KMS-11 (cell line): ENCODE measurements at regions not wholly inside any gene's neighbourhood (a gene's known extent, or its start where the extent isn't known, plus 50 kb on each side); places are given as distances from the start of the nearest gene placed in this dataset.

ENCODE experiments used
- H2AFZ ChIP-seq: fragments of 200-600 bp; sonication (generic); 2 replicates; pipeline ENCODE4 v1.6.1; 2016; ENCODE audit warnings: antibody characterized with exemption, mixed run types, low read depth
- H3K27ac ChIP-seq: fragments of 200-600 bp; sonication (generic); 2 replicates; pipeline ENCODE4 v1.6.1; 2016; ENCODE audit warnings: mild to moderate bottlenecking, mixed run types
- H3K27me3 ChIP-seq: fragments of 200-600 bp; sonication (generic); 2 replicates; pipeline ENCODE4 v1.6.1; 2017; ENCODE audit warnings: mild to moderate bottlenecking, low read depth, mixed run types, moderate library complexity; ENCODE audit not compliant: insufficient read depth
- H3K36me3 ChIP-seq: fragments of 200-600 bp; sonication (generic); 2 replicates; pipeline ENCODE4 v1.6.1; 2017; ENCODE audit warnings: mild to moderate bottlenecking, mixed run types; ENCODE audit not compliant: insufficient read depth
- H3K4me1 ChIP-seq: fragments of 200-600 bp; sonication (generic); 2 replicates; pipeline ENCODE4 v1.6.1; 2016; ENCODE audit warnings: mild to moderate bottlenecking, low read depth, mixed run types; ENCODE audit not compliant: poor library complexity, severe bottlenecking
- H3K4me2 ChIP-seq: fragments of 200-600 bp; sonication (generic); 2 replicates; pipeline ENCODE4 v1.7.0; 2016; ENCODE audit warnings: mild to moderate bottlenecking, mixed run types
- H3K4me3 ChIP-seq: fragments of 200-600 bp; sonication (generic); IDR thresholded peaks from 2 replicates; pipeline ENCODE4 v1.6.1; 2017; ENCODE audit warnings: low read depth, low read length, mixed read lengths; ENCODE audit not compliant: insufficient read depth
- H3K79me2 ChIP-seq: fragments of 200-600 bp; sonication (generic); 2 replicates; pipeline ENCODE4 v1.6.1; 2016; ENCODE audit warnings: low read depth, mixed run types; ENCODE audit not compliant: insufficient read depth
- H3K9ac ChIP-seq: fragments of 200-600 bp; sonication (generic); 2 replicates; pipeline ENCODE4 v1.6.1; 2016; ENCODE audit warnings: mild to moderate bottlenecking, mixed run types
- H4K20me1 ChIP-seq: fragments of 200-600 bp; sonication (generic); 2 replicates; pipeline ENCODE4 v1.6.1; 2016; ENCODE audit warnings: mild to moderate bottlenecking, mixed run types; ENCODE audit not compliant: insufficient read depth
- TF ChIP-seq, protein P1 (sequence below): fragments of 200-600 bp; sonication (generic); conservative IDR thresholded peaks from 2 replicates; pipeline ENCODE4 v1.6.1; 2017; ENCODE audit warnings: low read depth, mild to moderate bottlenecking, antibody characterized with exemption, low read length, moderate library complexity, mixed read lengths

DNA sequence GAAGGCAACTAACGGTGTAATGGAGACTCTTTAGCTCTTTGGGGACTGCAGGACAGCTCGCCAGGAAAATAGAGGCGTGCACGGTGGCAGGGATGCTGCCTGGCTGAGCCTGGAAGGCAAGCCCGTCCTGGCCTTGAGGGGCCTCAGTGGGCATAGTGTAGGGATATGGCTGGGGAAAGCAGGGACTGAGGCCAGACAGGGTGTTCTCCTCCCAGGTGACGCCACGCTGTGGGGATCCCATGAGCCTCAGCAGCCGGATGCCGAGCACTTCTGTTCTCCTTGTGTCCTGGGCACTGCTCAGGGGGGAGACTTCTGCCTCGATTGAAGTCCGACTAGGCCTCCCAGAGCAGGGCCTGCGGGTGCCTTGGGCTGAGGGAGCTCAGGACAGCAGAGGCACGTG lies 89.2 kb downstream of the NPIPB11 start:
- H2AFZ ChIP-seq, result no peak overlapping the region
- no peak overlapping the region for H3K4me2 ChIP-seq
- H3K79me2 ChIP-seq, result no peaks in the 10 kb centered on the region
- H3K27me3 ChIP-seq, result peaks cover 41% of the 10 kb centered on the region
- H3K27ac ChIP-seq, result no peak overlapping the region
- TF ChIP-seq, protein P1, sequence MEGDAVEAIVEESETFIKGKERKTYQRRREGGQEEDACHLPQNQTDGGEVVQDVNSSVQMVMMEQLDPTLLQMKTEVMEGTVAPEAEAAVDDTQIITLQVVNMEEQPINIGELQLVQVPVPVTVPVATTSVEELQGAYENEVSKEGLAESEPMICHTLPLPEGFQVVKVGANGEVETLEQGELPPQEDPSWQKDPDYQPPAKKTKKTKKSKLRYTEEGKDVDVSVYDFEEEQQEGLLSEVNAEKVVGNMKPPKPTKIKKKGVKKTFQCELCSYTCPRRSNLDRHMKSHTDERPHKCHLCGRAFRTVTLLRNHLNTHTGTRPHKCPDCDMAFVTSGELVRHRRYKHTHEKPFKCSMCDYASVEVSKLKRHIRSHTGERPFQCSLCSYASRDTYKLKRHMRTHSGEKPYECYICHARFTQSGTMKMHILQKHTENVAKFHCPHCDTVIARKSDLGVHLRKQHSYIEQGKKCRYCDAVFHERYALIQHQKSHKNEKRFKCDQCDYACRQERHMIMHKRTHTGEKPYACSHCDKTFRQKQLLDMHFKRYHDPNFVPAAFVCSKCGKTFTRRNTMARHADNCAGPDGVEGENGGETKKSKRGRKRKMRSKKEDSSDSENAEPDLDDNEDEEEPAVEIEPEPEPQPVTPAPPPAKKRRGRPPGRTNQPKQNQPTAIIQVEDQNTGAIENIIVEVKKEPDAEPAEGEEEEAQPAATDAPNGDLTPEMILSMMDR, result no peak
- H3K36me3 ChIP-seq, result no peaks in the 10 kb centered on the region
- no peak overlapping the region for H3K4me3 ChIP-seq
- no peak overlapping the region for H3K9ac ChIP-seq
- no peaks in the 10 kb centered on the region for H3K4me1 ChIP-seq
- H4K20me1 ChIP-seq, result no peaks in the 10 kb centered on the region

DNA sequence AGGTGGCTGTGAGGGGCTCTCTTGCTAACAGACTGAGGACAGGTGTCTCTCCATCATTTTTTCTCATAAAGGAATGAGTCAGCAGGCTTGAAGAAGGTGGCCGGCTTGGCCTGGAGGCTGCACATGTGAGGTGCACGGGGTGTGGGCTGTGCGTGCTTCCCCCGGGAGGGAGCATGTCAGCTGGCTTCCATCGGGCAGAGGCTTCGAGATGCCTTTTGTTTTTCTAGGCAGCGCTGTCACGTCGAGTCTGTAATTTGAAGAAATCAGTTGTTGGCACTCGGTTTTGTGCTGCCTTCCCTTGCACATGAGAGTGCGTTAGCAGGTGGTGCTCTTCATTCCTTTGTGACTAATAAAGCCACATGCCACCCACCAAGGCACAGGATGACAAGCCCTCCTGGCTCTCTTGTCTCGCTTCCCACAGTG lies 89.7 kb downstream of the NPIPB11 start:
- TF ChIP-seq, protein P1, result no peak
- Histone ChIP-seq H3K4me1 (no peaks in the 10 kb centered on the region), H2AFZ (no peak overlapping the region), H3K27me3 (peaks cover 46% of the 10 kb centered on the region), H3K36me3 (no peaks in the 10 kb centered on the region), H3K79me2 (no peaks in the 10 kb centered on the region), H4K20me1 (no peaks in the 10 kb centered on the region), H3K4me3 (no peak overlapping the region), H3K27ac (no peak overlapping the region), H3K4me2 (no peak overlapping the region), H3K9ac (no peak overlapping the region)

DNA sequence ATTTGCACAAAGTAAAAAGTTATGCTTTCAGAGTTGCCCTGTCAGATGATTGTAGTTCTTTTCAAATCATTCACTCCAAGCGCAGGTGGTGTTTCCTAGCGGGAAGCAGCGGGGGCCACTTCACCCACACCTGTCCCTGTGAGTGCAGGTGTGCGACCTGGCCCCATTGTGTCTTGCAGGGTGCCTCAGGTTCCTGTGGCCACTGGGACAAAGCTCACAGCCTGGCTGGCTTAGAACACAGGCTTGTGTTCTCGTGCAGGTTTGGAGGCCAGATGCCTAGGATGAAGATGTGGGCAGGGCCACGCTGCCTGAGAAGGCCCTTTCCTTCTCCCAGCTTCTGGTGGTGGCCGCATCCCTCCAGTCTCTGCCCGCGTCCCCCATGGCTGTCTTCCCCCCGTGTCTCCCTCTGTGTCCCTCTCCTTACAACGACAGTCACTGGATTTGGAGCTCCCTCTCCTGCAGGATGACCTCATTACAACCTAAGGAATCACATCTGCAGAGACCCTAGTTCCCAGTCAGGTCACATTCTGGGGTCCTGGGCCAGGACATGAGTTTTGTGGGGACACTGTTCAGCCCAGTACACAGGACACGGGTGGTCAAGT lies 90.5 kb downstream of the NPIPB11 start:
- Histone ChIP-seq H3K79me2 (no peaks in the 10 kb centered on the region), H3K4me1 (no peaks in the 10 kb centered on the region), H3K36me3 (no peaks in the 10 kb centered on the region), H3K9ac (no peak overlapping the region), H2AFZ (no peak overlapping the region), H3K4me3 (no peak overlapping the region), H4K20me1 (no peaks in the 10 kb centered on the region), H3K4me2 (no peak overlapping the region), H3K27me3 (peaks cover 54% of the 10 kb centered on the region), H3K27ac (no peak overlapping the region)
- TF ChIP-seq, protein P1, result no peak

DNA sequence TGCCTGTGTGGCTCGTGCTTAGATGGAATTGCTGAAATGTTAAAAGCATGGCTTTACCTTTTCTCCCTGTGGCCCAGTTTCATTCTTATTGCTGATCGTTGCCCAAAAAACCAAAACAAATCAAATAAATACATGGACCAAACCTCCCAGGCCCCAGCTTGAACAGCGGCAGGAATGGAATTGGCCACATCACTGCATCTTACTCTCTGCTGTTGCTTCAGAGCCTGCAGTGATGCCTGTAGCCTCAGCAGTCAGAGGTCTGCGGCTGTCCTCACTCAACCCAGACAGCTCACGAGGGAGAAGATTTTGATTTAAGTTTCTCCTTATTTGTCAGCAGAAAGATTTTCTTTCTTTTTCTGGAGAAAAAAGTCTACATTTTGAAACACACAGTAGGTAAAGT lies 91.5 kb downstream of the NPIPB11 start:
- no peaks in the 10 kb centered on the region for H3K4me1 ChIP-seq
- no peak overlapping the region for H3K4me3 ChIP-seq
- no peaks in the 10 kb centered on the region for H3K79me2 ChIP-seq
- no peak overlapping the region for H3K27ac ChIP-seq
- no peaks in the 10 kb centered on the region for H3K36me3 ChIP-seq
- peaks cover 61% of the 10 kb centered on the region for H3K27me3 ChIP-seq
- no peak overlapping the region for H3K4me2 ChIP-seq
- TF ChIP-seq, protein P1, result no peak
- no peak overlapping the region for H2AFZ ChIP-seq
- no peaks in the 10 kb centered on the region for H4K20me1 ChIP-seq
- H3K9ac ChIP-seq, result no peak overlapping the region
